H1 (cell line): ENCODE measurements at regions not wholly inside any gene's neighbourhood (a gene's known extent, or its start where the extent isn't known, plus 50 kb on each side); places are given as distances from the start of the nearest gene placed in this dataset.

Source experiments
- CTCF ChIA-PET: fragments of 300-600 bp; sonication (Branson Sonifier 250); formaldehyde crosslinking; loops from one replicate; lab custom pipeline; 2021; ENCODE audit not compliant: partially characterized antibody; lab: Charles Lee
- POLR2A ChIA-PET: fragments of 300-600 bp; sonication (Branson Sonifier 250); formaldehyde crosslinking; loops from one replicate; lab custom pipeline; 2021; ENCODE audit warnings: inconsistent platforms; ENCODE audit not compliant: partially characterized antibody; lab: Charles Lee
- DNase-seq, 2 experiments: peaks; one replicate each; pipeline versions ENCODE4 v3.0.0 to v3.0.0-alpha.2; 2010 to 2022; ENCODE audit warnings: low spot score in 2 of 2, low read depth in 1 of 2, mixed read lengths in 1 of 2
- FAIRE-seq: peaks from 2 replicates; lab custom pipeline; 2011; peaks lifted over from hg19 to GRCh38; lab: Jason Lieb, UNC
- H2AFZ ChIP-seq: 2 replicates; pipeline ENCODE4 v1.8.1; 2012; ENCODE audit warnings: low read length, inconsistent platforms
- H2AK5ac ChIP-seq: 2 replicates; pipeline ENCODE4 v1.6.1; 2013; ENCODE audit warnings: low read depth, low read length
- H2BK120ac ChIP-seq: replicated peaks from 2 replicates; pipeline ENCODE3; 2013; ENCODE audit warnings: low read depth, low read length, inconsistent platforms
- H2BK12ac ChIP-seq: 2 replicates; pipeline ENCODE4 v1.6.1; 2013; ENCODE audit warnings: low read depth, low read length
- H2BK15ac ChIP-seq: 2 replicates; pipeline ENCODE4 v1.6.1; 2013; ENCODE audit warnings: low read length
- H2BK20ac ChIP-seq: 2 replicates; pipeline ENCODE4 v1.6.1; 2013; ENCODE audit warnings: low read length
- H2BK5ac ChIP-seq: 2 replicates; pipeline ENCODE4 v1.6.1; 2013; ENCODE audit warnings: low read depth, low read length
- H3K14ac ChIP-seq: 2 replicates; pipeline ENCODE4 v1.6.1; 2013; ENCODE audit warnings: inconsistent platforms; ENCODE audit not compliant: insufficient read length
- H3K18ac ChIP-seq: 2 replicates; pipeline ENCODE4 v1.6.1; 2013; ENCODE audit warnings: low read length; ENCODE audit errors: extremely low read depth
- H3K23ac ChIP-seq: 2 replicates; pipeline ENCODE4 v1.6.1; 2013; ENCODE audit warnings: inconsistent platforms; ENCODE audit not compliant: insufficient read length
- H3K23me2 ChIP-seq: 2 replicates; pipeline ENCODE4 v1.6.1; 2013; ENCODE audit warnings: low read depth, low read length
- H3K27ac ChIP-seq: 2 replicates; pipeline ENCODE4 v1.6.1; 2011; ENCODE audit warnings: low read depth, low read length, inconsistent platforms
- H3K27me3 ChIP-seq, 4 experiments: replicated peaks in 1 of 4; 1 replicate in 1 of 4; 2 replicates in 3 of 4; pipeline versions ENCODE4 v1.6.1 to v1.8.1; 2011 to 2013; ENCODE audit warnings: low read length in 3 of 4, mild to moderate bottlenecking in 3 of 4, inconsistent platforms in 2 of 4, mixed read lengths in 2 of 4, moderate library complexity in 1 of 4; ENCODE audit not compliant: control insufficient read depth in 3 of 4, insufficient read depth in 3 of 4; ENCODE audit errors: extremely low read depth in 1 of 4
- H3K36me3 ChIP-seq, 4 experiments: 2 replicates each; pipeline versions ENCODE4 v1.6.1 to v1.8.1; 2011 to 2013; ENCODE audit warnings: mild to moderate bottlenecking in 4 of 4, low read length in 3 of 4, moderate library complexity in 2 of 4, control low read depth in 1 of 4, inconsistent platforms in 1 of 4; ENCODE audit not compliant: insufficient read depth in 4 of 4, control insufficient read depth in 2 of 4
- H3K4ac ChIP-seq: replicated peaks from 2 replicates; pipeline ENCODE3; 2013; ENCODE audit warnings: low read length, low read depth, mixed read lengths, inconsistent platforms; ENCODE audit not compliant: insufficient read length
- H3K4me1 ChIP-seq, 4 experiments: replicated peaks in 1 of 4; 1 replicate in 1 of 4; 2 replicates in 3 of 4; pipeline versions ENCODE4 v1.6.1 to v1.8.1; 2011 to 2013; ENCODE audit warnings: low read length in 3 of 4, inconsistent platforms in 2 of 4, mixed read lengths in 1 of 4; ENCODE audit not compliant: insufficient read depth in 4 of 4, control insufficient read depth in 3 of 4
- H3K4me2 ChIP-seq, 2 experiments: 2 replicates each; pipeline versions ENCODE4 v1.6.1 to v1.8.1; 2011 to 2013; ENCODE audit warnings: low read depth in 2 of 2, low read length in 2 of 2, control low read depth in 1 of 2, inconsistent platforms in 1 of 2, mild to moderate bottlenecking in 1 of 2; ENCODE audit not compliant: insufficient read depth in 1 of 2
- H3K4me3 ChIP-seq, 4 experiments: fragments of 200-600, 300-600 bp in 1 of 4; sonication (generic), shearing (Covaris generic), sonication (Bioruptor Twin) in 1 of 4; 2 replicates each; pipeline versions ENCODE4 v1.5.1 to v1.8.1; 2011 to 2016; ENCODE audit warnings: low read length in 4 of 4, low read depth in 3 of 4, control low read depth in 2 of 4, inconsistent platforms in 2 of 4, mild to moderate bottlenecking in 2 of 4, mixed read lengths in 1 of 4, moderate library complexity in 1 of 4; ENCODE audit not compliant: insufficient read depth in 2 of 4; ENCODE audit errors: extremely low read depth in 1 of 4
- H3K56ac ChIP-seq: replicated peaks from 2 replicates; pipeline ENCODE3; 2013; ENCODE audit warnings: low read depth, mild to moderate bottlenecking, mixed read lengths, low read length, inconsistent platforms; ENCODE audit not compliant: insufficient read length
- H3K79me1 ChIP-seq: 2 replicates; pipeline ENCODE4 v1.6.1; 2013; ENCODE audit warnings: low read depth, low read length, control low read depth
- H3K79me2 ChIP-seq, 2 experiments: 2 replicates each; pipeline versions ENCODE4 v1.6.1 to v1.8.1; 2012 to 2013; ENCODE audit warnings: low read length in 2 of 2, mild to moderate bottlenecking in 2 of 2, inconsistent platforms in 1 of 2; ENCODE audit not compliant: insufficient read depth in 2 of 2, control insufficient read depth in 1 of 2
- H3K9ac ChIP-seq, 4 experiments: replicated peaks in 1 of 4; 1 replicate in 1 of 4; 2 replicates in 3 of 4; pipeline versions ENCODE4 v1.6.1 to v1.8.1; 2011 to 2013; ENCODE audit warnings: low read depth in 3 of 4, low read length in 3 of 4, control low read depth in 2 of 4, mild to moderate bottlenecking in 2 of 4, moderate library complexity in 2 of 4, inconsistent platforms in 1 of 4; ENCODE audit errors: extremely low read depth in 1 of 4
- H3K9me3 ChIP-seq, 2 experiments: 2 replicates each; pipeline versions ENCODE4 v1.6.1 to v1.8.1; 2012 to 2013; ENCODE audit warnings: mild to moderate bottlenecking in 2 of 2, moderate library complexity in 2 of 2, control low read depth in 1 of 2, inconsistent platforms in 1 of 2, low read depth in 1 of 2, low read length in 1 of 2, mixed read lengths in 1 of 2; ENCODE audit not compliant: insufficient read depth in 2 of 2
- H4K20me1 ChIP-seq, 2 experiments: replicated peaks in 1 of 2; 2 replicates each; pipeline versions ENCODE3 to v1.8.1; 2011 to 2013; ENCODE audit warnings: inconsistent platforms in 2 of 2, low read length in 2 of 2, mild to moderate bottlenecking in 1 of 2; ENCODE audit not compliant: insufficient read depth in 2 of 2, control insufficient read depth in 1 of 2
- H4K5ac ChIP-seq: 2 replicates; pipeline ENCODE4 v1.6.1; 2013; ENCODE audit warnings: low read length, low read depth, mixed read lengths, inconsistent platforms; ENCODE audit not compliant: insufficient read length
- H4K8ac ChIP-seq: 2 replicates; pipeline ENCODE4 v1.8.0; 2013; ENCODE audit warnings: mild to moderate bottlenecking, moderate library complexity, low read length, inconsistent platforms; ENCODE audit not compliant: insufficient read depth; ENCODE audit errors: extremely low read depth
- H4K91ac ChIP-seq: replicated peaks from 2 replicates; pipeline ENCODE3; 2013; ENCODE audit warnings: low read length, mixed read lengths, inconsistent platforms; ENCODE audit not compliant: insufficient read length
- PHF8 ChIP-seq: fragments of 200-600 bp; sonication (generic); conservative IDR thresholded peaks from 2 replicates; pipeline ENCODE4 v1.7.1; 2012; ENCODE audit warnings: low read depth, mild to moderate bottlenecking, inconsistent platforms, low read length, moderate library complexity
- SRF ChIP-seq: IDR thresholded peaks from 2 replicates; pipeline ENCODE4 v1.6.1; 2011; ENCODE audit warnings: mild to moderate bottlenecking, low read depth, low read length, moderate library complexity
- YY1 ChIP-seq: IDR thresholded peaks from 2 replicates; pipeline ENCODE4 v1.6.1; 2011; ENCODE audit warnings: low read depth, mild to moderate bottlenecking, low read length

- Histone ChIP-seq H4K8ac (no peak overlapping the region), H4K91ac (no peak overlapping the region), H3K79me1 (no peaks in the 10 kb centered on the region), H2BK5ac (no peak overlapping the region), H2AK5ac (no peak overlapping the region), H3K27me3 (peaks cover 0 to 1% (median 0%) of the 10 kb centered on the region in 4 experiments; a peak in 1 of 7 replicates), H4K20me1 (no peaks in the 10 kb centered on the region), H3K79me2 (no peaks in the 10 kb centered on the region), H3K27ac (no peak overlapping the region), H3K4me1 (no peaks in the 10 kb centered on the region), H3K4me3 (no peak overlapping the region), H3K23me2 (no peaks in the 10 kb centered on the region), H2BK15ac (no peak overlapping the region), H2BK20ac (no peak overlapping the region), H3K4me2 (no peak overlapping the region), H3K9me3 (no peaks in the 10 kb centered on the region), H2AFZ (no peak overlapping the region), H3K36me3 (no peaks in the 10 kb centered on the region; a peak in 1 of 8 replicates), H3K4ac (no peak overlapping the region), H2BK120ac (no peak overlapping the region), H3K9ac (no peak overlapping the region), H3K23ac (no peak overlapping the region), H3K56ac (no peak overlapping the region), H4K5ac (no peak overlapping the region), H3K18ac (no peak overlapping the region), H2BK12ac (no peak overlapping the region), H3K14ac (no peak overlapping the region)
- no peak for FAIRE-seq
- POLR2A ChIA-PET, result no interaction called here
- CTCF ChIA-PET, result interaction anchor here (1.2 kb wide), 1 partner anchor 19 kb away, joined by 3 read pairs; no protein-coding TSS in a partner anchor
- DNase-seq, result no peak
- TF ChIP-seq PHF8, result no peak
- TF ChIP-seq SRF, result no peak
- no peak for TF ChIP-seq YY1
Measured at GRCh38 chr2:150099805-150100204, 387.7 kb downstream of the RND3 start.
